B cell (primary cell): ENCODE measurements at regions not wholly inside any gene's neighbourhood (a gene's known extent, or its start where the extent isn't known, plus 50 kb on each side); places are given as distances from the start of the nearest gene placed in this dataset.

Source experiments
- ATAC-seq: fragments of 200-7000 bp; cut with Tn5 transposase; one replicate; pipeline ENCODE4 v1.10.0; 2021; ENCODE audit warnings: low read depth, mild to moderate bottlenecking, moderate number of reproducible peaks, moderate library complexity
- CTCF ChIA-PET: fragments of 350-600 bp; sonication (Branson Sonifier 250); formaldehyde crosslinking; loops from one replicate; lab custom pipeline; 2021; ENCODE audit warnings: antibody characterized with exemption, inconsistent platforms; lab: Charles Lee
- POLR2A ChIA-PET: fragments of 350-600 bp; sonication (Branson Sonifier 250); formaldehyde crosslinking; loops from one replicate; lab custom pipeline; 2021; ENCODE audit warnings: antibody characterized with exemption; lab: Charles Lee
- DNase-seq: peaks from one replicate; pipeline ENCODE4 v3.0.0; 2013
- H2AFZ ChIP-seq: 2 replicates; pipeline ENCODE4 v1.6.1; 2012; ENCODE audit warnings: mild to moderate bottlenecking, low read depth, low read length; ENCODE audit not compliant: insufficient read depth, poor library complexity, severe bottlenecking
- H3K27ac ChIP-seq, 2 donors: 1 replicate in 1 of 2; 2 replicates in 1 of 2; pipeline ENCODE4 v1.5.1; 2012 to 2013; ENCODE audit warnings: low read length in 2 of 2, mild to moderate bottlenecking in 2 of 2, moderate library complexity in 1 of 2
- H3K27me3 ChIP-seq, 4 experiments: fragments of 200-600 bp in 1 of 4; sonication (generic) in 1 of 4; replicated peaks in 1 of 4; 1 replicate in 2 of 4; 2 replicates in 2 of 4; pipeline versions ENCODE4 v1.6.1 to v1.7.0; 2013 to 2016; ENCODE audit warnings: low read length in 3 of 4, mild to moderate bottlenecking in 2 of 4, mixed read lengths in 1 of 4, moderate library complexity in 1 of 4; ENCODE audit not compliant: insufficient read depth in 4 of 4, control insufficient read depth in 3 of 4; ENCODE audit errors: control extremely low read depth in 1 of 4
- H3K36me3 ChIP-seq, 2 experiments: replicated peaks in 1 of 2; 1 replicate in 1 of 2; 2 replicates in 1 of 2; pipeline versions ENCODE4 v1.6.1 to v1.7.1; 2013; ENCODE audit warnings: low read length in 1 of 2; ENCODE audit not compliant: insufficient read depth in 2 of 2, control insufficient read depth in 1 of 2; ENCODE audit errors: control extremely low read depth in 1 of 2, extremely low read depth in 1 of 2
- H3K4me1 ChIP-seq, 2 donors: fragments of 200-600 bp in 1 of 2; sonication (generic) in 1 of 2; 1 replicate in 1 of 2; 2 replicates in 1 of 2; pipeline versions ENCODE4 v1.5.1 to v1.6.1; 2013 to 2017; ENCODE audit warnings: low read length in 2 of 2; ENCODE audit not compliant: control insufficient read depth in 2 of 2, insufficient read depth in 2 of 2
- H3K4me2 ChIP-seq: replicated peaks from 2 replicates; pipeline ENCODE3; 2012; ENCODE audit warnings: mild to moderate bottlenecking, low read depth, low read length; ENCODE audit not compliant: poor library complexity, severe bottlenecking
- H3K4me3 ChIP-seq, 5 experiments: fragments of 200-600 bp in 1 of 5; sonication (generic) in 1 of 5; 1 replicate in 3 of 5; 2 replicates in 2 of 5; pipeline versions ENCODE4 v1.5.1 to v1.7.0; 2011 to 2016; ENCODE audit warnings: low read length in 4 of 5, mild to moderate bottlenecking in 4 of 5, low read depth in 2 of 5, control low read depth in 1 of 5, moderate library complexity in 1 of 5; ENCODE audit not compliant: insufficient read depth in 1 of 5; ENCODE audit errors: control extremely low read depth in 1 of 5, extremely low read depth in 1 of 5
- H3K79me2 ChIP-seq: fragments of 200-600 bp; sonication (generic); one replicate; pipeline ENCODE4 v1.6.0; 2016; ENCODE audit warnings: low read length; ENCODE audit not compliant: control insufficient read depth, insufficient read depth
- H3K9ac ChIP-seq: fragments of 200-600 bp; sonication (generic); 2 replicates; pipeline ENCODE4 v1.6.1; 2017; ENCODE audit warnings: mild to moderate bottlenecking, low read length, moderate library complexity
- H3K9me3 ChIP-seq, 3 donors: one replicate each; pipeline versions ENCODE4 v1.6.1 to v1.7.1; 2013; ENCODE audit warnings: low read length in 2 of 3; ENCODE audit not compliant: control insufficient read depth in 2 of 3, insufficient read depth in 1 of 3; ENCODE audit errors: control extremely low read depth in 1 of 3
- H4K20me1 ChIP-seq: 2 replicates; pipeline ENCODE4 v1.6.0; 2012; ENCODE audit warnings: mild to moderate bottlenecking, low read length; ENCODE audit not compliant: insufficient read depth, control insufficient read depth, poor library complexity, severe bottlenecking
- H3K27ac Mint-ChIP-seq: one replicate; pipeline ENCODE4 v1.8.0; 2021; ENCODE audit warnings: mixed read lengths
- H3K27me3 Mint-ChIP-seq: one replicate; pipeline ENCODE4 v1.8.0; 2021; ENCODE audit warnings: mixed read lengths
- H3K4me1 Mint-ChIP-seq: one replicate; pipeline ENCODE4 v1.8.0; 2021; ENCODE audit warnings: mixed read lengths
- H3K4me3 Mint-ChIP-seq: one replicate; pipeline ENCODE4 v1.8.0; 2021; ENCODE audit warnings: mixed read lengths
- H3K9me3 Mint-ChIP-seq: one replicate; pipeline ENCODE4 v1.8.0; 2022; ENCODE audit warnings: mixed read lengths; ENCODE audit not compliant: insufficient read depth
- EZH2 ChIP-seq: IDR thresholded peaks from 2 replicates; pipeline ENCODE4 v1.6.1; 2012; ENCODE audit warnings: borderline replicate concordance, low read depth, mild to moderate bottlenecking, moderate library complexity, low read length; ENCODE audit not compliant: insufficient read depth, poor library complexity, severe bottlenecking
- WGBS: methylation state at CpG from one replicate; pipeline ENCODE4 v1.1.5; 2013; ENCODE audit warnings: missing lambda C conversion rate; ENCODE audit not compliant: insufficient coverage; 5-methylcytosine and 5-hydroxymethylcytosine counted together
- intact Hi-C: fragments of 100-400 bp; cut with micrococcal nuclease; formaldehyde crosslinking; loops from one replicate; pipeline ENCODE4 v1.10.0; 2022
- TF ChIP-seq, protein P1 (sequence below): fragments of 200-600 bp; IDR thresholded peaks from one replicate; pipeline ENCODE4 v1.8.0; 2022; ENCODE audit warnings: antibody characterized with exemption, mild to moderate bottlenecking

DNA sequence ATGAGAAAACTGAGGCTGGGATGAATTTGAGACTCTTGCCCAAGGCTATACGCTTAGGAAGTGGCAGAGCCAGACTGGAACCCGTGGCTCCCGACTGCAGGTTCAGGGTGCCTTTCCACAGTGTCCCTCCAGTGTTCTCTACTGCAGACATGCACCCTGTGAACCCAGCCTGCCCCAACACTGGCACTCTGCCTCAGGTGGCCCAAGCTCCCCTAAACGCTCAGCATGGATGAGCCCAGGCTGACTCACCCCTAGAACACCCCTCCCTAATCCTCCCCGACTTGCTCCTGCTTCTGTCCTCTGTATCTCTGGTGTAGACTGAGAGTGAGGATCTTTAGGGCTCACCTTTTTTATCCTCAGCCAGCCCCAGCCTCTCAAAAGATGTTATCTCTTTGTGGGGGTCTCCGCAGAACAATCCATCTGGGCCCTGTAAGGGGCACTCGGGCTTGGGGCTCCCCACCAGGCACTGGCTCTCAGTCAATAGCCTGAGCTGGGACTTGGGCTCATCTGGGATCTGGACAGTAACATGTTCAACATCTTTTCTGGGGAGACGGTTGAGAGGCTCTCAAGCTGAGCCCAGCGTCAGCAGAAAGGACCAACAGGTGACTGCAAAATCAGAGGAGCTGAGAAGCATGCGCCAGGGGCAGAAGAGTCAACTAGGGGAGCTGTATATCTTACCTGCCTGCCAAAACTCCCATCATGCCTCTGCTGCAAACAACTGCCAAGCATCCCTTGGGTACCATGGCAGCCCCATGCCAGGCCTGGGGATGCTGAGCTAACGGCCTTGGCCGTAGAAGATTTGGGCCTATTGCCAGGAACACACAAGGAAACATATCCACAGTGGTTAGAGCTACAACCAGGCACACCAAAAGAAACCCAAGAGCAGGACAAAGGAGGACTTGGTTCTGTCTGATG, 176.2 kb downstream of the BUD13 start:
- ATAC-seq (no peak), DNase-seq (no peak)
- Histone ChIP-seq H3K4me1 (no peaks in the 10 kb centered on the region), H3K27me3 (no peaks in the 10 kb centered on the region), H3K4me3 (no peak overlapping the region), H3K9ac (no peak overlapping the region), H3K27ac (no peak overlapping the region), H2AFZ (no peak overlapping the region), H3K36me3 (no peaks in the 10 kb centered on the region), H4K20me1 (no peaks in the 10 kb centered on the region), H3K4me2 (no peak overlapping the region), H3K9me3 (peaks cover 0 to 5% (median 0%) of the 10 kb centered on the region in 3 donors), H3K79me2 (no peaks in the 10 kb centered on the region)
- ChIA-PET POLR2A (no interaction called here), CTCF (no interaction called here)
- Mint-ChIP-seq H3K27me3 (peaks cover 19% of the 10 kb centered on the region), H3K27ac (no peak overlapping the region), H3K9me3 (no peaks in the 10 kb centered on the region), H3K4me3 (no peak overlapping the region), H3K4me1 (no peaks in the 10 kb centered on the region)
- intact Hi-C loops: no loop called here
- WGBS: 77% methylated on average over 10 of the region's 12 CpGs
- TF ChIP-seq, protein P1, sequence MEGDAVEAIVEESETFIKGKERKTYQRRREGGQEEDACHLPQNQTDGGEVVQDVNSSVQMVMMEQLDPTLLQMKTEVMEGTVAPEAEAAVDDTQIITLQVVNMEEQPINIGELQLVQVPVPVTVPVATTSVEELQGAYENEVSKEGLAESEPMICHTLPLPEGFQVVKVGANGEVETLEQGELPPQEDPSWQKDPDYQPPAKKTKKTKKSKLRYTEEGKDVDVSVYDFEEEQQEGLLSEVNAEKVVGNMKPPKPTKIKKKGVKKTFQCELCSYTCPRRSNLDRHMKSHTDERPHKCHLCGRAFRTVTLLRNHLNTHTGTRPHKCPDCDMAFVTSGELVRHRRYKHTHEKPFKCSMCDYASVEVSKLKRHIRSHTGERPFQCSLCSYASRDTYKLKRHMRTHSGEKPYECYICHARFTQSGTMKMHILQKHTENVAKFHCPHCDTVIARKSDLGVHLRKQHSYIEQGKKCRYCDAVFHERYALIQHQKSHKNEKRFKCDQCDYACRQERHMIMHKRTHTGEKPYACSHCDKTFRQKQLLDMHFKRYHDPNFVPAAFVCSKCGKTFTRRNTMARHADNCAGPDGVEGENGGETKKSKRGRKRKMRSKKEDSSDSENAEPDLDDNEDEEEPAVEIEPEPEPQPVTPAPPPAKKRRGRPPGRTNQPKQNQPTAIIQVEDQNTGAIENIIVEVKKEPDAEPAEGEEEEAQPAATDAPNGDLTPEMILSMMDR: no peak
- TF ChIP-seq EZH2: no peak

DNA sequence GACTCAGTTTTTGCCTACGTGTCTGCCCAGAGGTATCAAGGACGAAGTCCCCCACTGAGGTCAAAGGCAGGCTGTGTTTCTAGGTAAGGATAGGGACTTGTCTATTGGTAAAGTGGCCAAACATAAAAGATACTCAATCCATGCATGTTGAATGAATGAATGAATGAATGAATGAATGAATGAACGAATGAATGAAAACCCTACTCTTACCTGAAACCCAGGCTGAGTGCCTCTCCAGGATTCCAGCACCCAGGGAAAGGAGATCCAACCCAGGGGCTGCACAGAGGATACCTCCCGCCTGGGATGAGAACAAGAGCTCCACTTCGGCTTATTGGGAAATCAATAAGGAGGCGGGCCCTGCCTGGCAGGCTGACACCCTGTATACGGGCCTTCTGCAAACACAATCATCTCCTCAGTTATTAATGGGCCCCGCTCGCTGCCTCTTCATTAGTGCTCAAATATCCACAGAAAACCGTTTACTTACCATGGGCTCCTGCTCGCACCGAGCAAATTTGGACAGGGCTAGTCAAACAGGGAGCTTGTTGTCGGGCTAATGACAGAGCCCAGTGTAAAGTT, 177.4 kb downstream of the BUD13 start:
- POLR2A ChIA-PET: no interaction called here
- H2AFZ ChIP-seq: no peak overlapping the region
- 87% methylated on average over 11 of the region's 13 CpGs for WGBS

More for the DNA sequence above, 177.4 kb downstream of the BUD13 start:
- DNase-seq (no peak), ATAC-seq (no peak)
- H3K27ac Mint-ChIP-seq: no peak overlapping the region
- peaks cover 20% of the 10 kb centered on the region for H3K27me3 Mint-ChIP-seq
- Histone ChIP-seq H3K79me2 (no peaks in the 10 kb centered on the region), H3K9ac (no peak overlapping the region), H3K4me3 (no peak overlapping the region), H3K27me3 (no peaks in the 10 kb centered on the region), H3K36me3 (no peaks in the 10 kb centered on the region), H3K4me2 (no peak overlapping the region), H3K4me1 (no peaks in the 10 kb centered on the region), H3K9me3 (peaks cover 0 to 8% (median 0%) of the 10 kb centered on the region in 3 donors), H3K27ac (no peak overlapping the region), H4K20me1 (no peaks in the 10 kb centered on the region)
- no peak overlapping the region for H3K4me3 Mint-ChIP-seq
- TF ChIP-seq EZH2: no peak
- CTCF ChIA-PET: no interaction called here
- no peaks in the 10 kb centered on the region for H3K4me1 Mint-ChIP-seq
- intact Hi-C loops: no loop called here
- no peaks in the 10 kb centered on the region for H3K9me3 Mint-ChIP-seq
